H1 (cell line): ENCODE measurements at regions not wholly inside any gene's neighbourhood (a gene's known extent, or its start where the extent isn't known, plus 50 kb on each side); places are given as distances from the start of the nearest gene placed in this dataset.

Experiments
- CTCF ChIA-PET: fragments of 300-600 bp; sonication (Branson Sonifier 250); formaldehyde crosslinking; loops from one replicate; lab custom pipeline; 2021; ENCODE audit not compliant: partially characterized antibody; lab: Charles Lee
- POLR2A ChIA-PET: fragments of 300-600 bp; sonication (Branson Sonifier 250); formaldehyde crosslinking; loops from one replicate; lab custom pipeline; 2021; ENCODE audit warnings: inconsistent platforms; ENCODE audit not compliant: partially characterized antibody; lab: Charles Lee
- DNase-seq, 2 experiments: peaks; one replicate each; pipeline versions ENCODE4 v3.0.0 to v3.0.0-alpha.2; 2010 to 2022; ENCODE audit warnings: low spot score in 2 of 2, low read depth in 1 of 2, mixed read lengths in 1 of 2
- FAIRE-seq: peaks from 2 replicates; lab custom pipeline; 2011; peaks lifted over from hg19 to GRCh38; lab: Jason Lieb, UNC
- H2AFZ ChIP-seq: 2 replicates; pipeline ENCODE4 v1.8.1; 2012; ENCODE audit warnings: low read length, inconsistent platforms
- H2AK5ac ChIP-seq: 2 replicates; pipeline ENCODE4 v1.6.1; 2013; ENCODE audit warnings: low read depth, low read length
- H2BK120ac ChIP-seq: replicated peaks from 2 replicates; pipeline ENCODE3; 2013; ENCODE audit warnings: low read depth, low read length, inconsistent platforms
- H2BK12ac ChIP-seq: 2 replicates; pipeline ENCODE4 v1.6.1; 2013; ENCODE audit warnings: low read depth, low read length
- H2BK15ac ChIP-seq: 2 replicates; pipeline ENCODE4 v1.6.1; 2013; ENCODE audit warnings: low read length
- H2BK20ac ChIP-seq: 2 replicates; pipeline ENCODE4 v1.6.1; 2013; ENCODE audit warnings: low read length
- H2BK5ac ChIP-seq: 2 replicates; pipeline ENCODE4 v1.6.1; 2013; ENCODE audit warnings: low read depth, low read length
- H3K14ac ChIP-seq: 2 replicates; pipeline ENCODE4 v1.6.1; 2013; ENCODE audit warnings: inconsistent platforms; ENCODE audit not compliant: insufficient read length
- H3K18ac ChIP-seq: 2 replicates; pipeline ENCODE4 v1.6.1; 2013; ENCODE audit warnings: low read length; ENCODE audit errors: extremely low read depth
- H3K23ac ChIP-seq: 2 replicates; pipeline ENCODE4 v1.6.1; 2013; ENCODE audit warnings: inconsistent platforms; ENCODE audit not compliant: insufficient read length
- H3K23me2 ChIP-seq: 2 replicates; pipeline ENCODE4 v1.6.1; 2013; ENCODE audit warnings: low read depth, low read length
- H3K27ac ChIP-seq: 2 replicates; pipeline ENCODE4 v1.6.1; 2011; ENCODE audit warnings: low read depth, low read length, inconsistent platforms
- H3K27me3 ChIP-seq, 4 experiments: replicated peaks in 1 of 4; 1 replicate in 1 of 4; 2 replicates in 3 of 4; pipeline versions ENCODE4 v1.6.1 to v1.8.1; 2011 to 2013; ENCODE audit warnings: low read length in 3 of 4, mild to moderate bottlenecking in 3 of 4, inconsistent platforms in 2 of 4, mixed read lengths in 2 of 4, moderate library complexity in 1 of 4; ENCODE audit not compliant: control insufficient read depth in 3 of 4, insufficient read depth in 3 of 4; ENCODE audit errors: extremely low read depth in 1 of 4
- H3K36me3 ChIP-seq, 4 experiments: 2 replicates each; pipeline versions ENCODE4 v1.6.1 to v1.8.1; 2011 to 2013; ENCODE audit warnings: mild to moderate bottlenecking in 4 of 4, low read length in 3 of 4, moderate library complexity in 2 of 4, control low read depth in 1 of 4, inconsistent platforms in 1 of 4; ENCODE audit not compliant: insufficient read depth in 4 of 4, control insufficient read depth in 2 of 4
- H3K4ac ChIP-seq: replicated peaks from 2 replicates; pipeline ENCODE3; 2013; ENCODE audit warnings: low read length, low read depth, mixed read lengths, inconsistent platforms; ENCODE audit not compliant: insufficient read length
- H3K4me1 ChIP-seq, 4 experiments: replicated peaks in 1 of 4; 1 replicate in 1 of 4; 2 replicates in 3 of 4; pipeline versions ENCODE4 v1.6.1 to v1.8.1; 2011 to 2013; ENCODE audit warnings: low read length in 3 of 4, inconsistent platforms in 2 of 4, mixed read lengths in 1 of 4; ENCODE audit not compliant: insufficient read depth in 4 of 4, control insufficient read depth in 3 of 4
- H3K4me2 ChIP-seq, 2 experiments: 2 replicates each; pipeline versions ENCODE4 v1.6.1 to v1.8.1; 2011 to 2013; ENCODE audit warnings: low read depth in 2 of 2, low read length in 2 of 2, control low read depth in 1 of 2, inconsistent platforms in 1 of 2, mild to moderate bottlenecking in 1 of 2; ENCODE audit not compliant: insufficient read depth in 1 of 2
- H3K4me3 ChIP-seq, 4 experiments: fragments of 200-600, 300-600 bp in 1 of 4; sonication (generic), shearing (Covaris generic), sonication (Bioruptor Twin) in 1 of 4; 2 replicates each; pipeline versions ENCODE4 v1.5.1 to v1.8.1; 2011 to 2016; ENCODE audit warnings: low read length in 4 of 4, low read depth in 3 of 4, control low read depth in 2 of 4, inconsistent platforms in 2 of 4, mild to moderate bottlenecking in 2 of 4, mixed read lengths in 1 of 4, moderate library complexity in 1 of 4; ENCODE audit not compliant: insufficient read depth in 2 of 4; ENCODE audit errors: extremely low read depth in 1 of 4
- H3K56ac ChIP-seq: replicated peaks from 2 replicates; pipeline ENCODE3; 2013; ENCODE audit warnings: low read depth, mild to moderate bottlenecking, mixed read lengths, low read length, inconsistent platforms; ENCODE audit not compliant: insufficient read length
- H3K79me1 ChIP-seq: 2 replicates; pipeline ENCODE4 v1.6.1; 2013; ENCODE audit warnings: low read depth, low read length, control low read depth
- H3K79me2 ChIP-seq, 2 experiments: 2 replicates each; pipeline versions ENCODE4 v1.6.1 to v1.8.1; 2012 to 2013; ENCODE audit warnings: low read length in 2 of 2, mild to moderate bottlenecking in 2 of 2, inconsistent platforms in 1 of 2; ENCODE audit not compliant: insufficient read depth in 2 of 2, control insufficient read depth in 1 of 2
- H3K9ac ChIP-seq, 4 experiments: replicated peaks in 1 of 4; 1 replicate in 1 of 4; 2 replicates in 3 of 4; pipeline versions ENCODE4 v1.6.1 to v1.8.1; 2011 to 2013; ENCODE audit warnings: low read depth in 3 of 4, low read length in 3 of 4, control low read depth in 2 of 4, mild to moderate bottlenecking in 2 of 4, moderate library complexity in 2 of 4, inconsistent platforms in 1 of 4; ENCODE audit errors: extremely low read depth in 1 of 4
- H3K9me3 ChIP-seq, 2 experiments: 2 replicates each; pipeline versions ENCODE4 v1.6.1 to v1.8.1; 2012 to 2013; ENCODE audit warnings: mild to moderate bottlenecking in 2 of 2, moderate library complexity in 2 of 2, control low read depth in 1 of 2, inconsistent platforms in 1 of 2, low read depth in 1 of 2, low read length in 1 of 2, mixed read lengths in 1 of 2; ENCODE audit not compliant: insufficient read depth in 2 of 2
- H4K20me1 ChIP-seq, 2 experiments: replicated peaks in 1 of 2; 2 replicates each; pipeline versions ENCODE3 to v1.8.1; 2011 to 2013; ENCODE audit warnings: inconsistent platforms in 2 of 2, low read length in 2 of 2, mild to moderate bottlenecking in 1 of 2; ENCODE audit not compliant: insufficient read depth in 2 of 2, control insufficient read depth in 1 of 2
- H4K5ac ChIP-seq: 2 replicates; pipeline ENCODE4 v1.6.1; 2013; ENCODE audit warnings: low read length, low read depth, mixed read lengths, inconsistent platforms; ENCODE audit not compliant: insufficient read length
- H4K8ac ChIP-seq: 2 replicates; pipeline ENCODE4 v1.8.0; 2013; ENCODE audit warnings: mild to moderate bottlenecking, moderate library complexity, low read length, inconsistent platforms; ENCODE audit not compliant: insufficient read depth; ENCODE audit errors: extremely low read depth
- H4K91ac ChIP-seq: replicated peaks from 2 replicates; pipeline ENCODE3; 2013; ENCODE audit warnings: low read length, mixed read lengths, inconsistent platforms; ENCODE audit not compliant: insufficient read length
- GTF2F1 ChIP-seq: IDR thresholded peaks from 2 replicates; pipeline ENCODE4 v1.6.1; 2012; ENCODE audit warnings: low read depth, low read length, improper control_type of control experiment, borderline replicate concordance
- KDM4A ChIP-seq: IDR thresholded peaks from one replicate; pipeline ENCODE4 v1.7.1; 2012; ENCODE audit warnings: low read depth, mild to moderate bottlenecking, moderate library complexity, low read length, inconsistent platforms; ENCODE audit not compliant: severe bottlenecking
- RAD21 ChIP-seq, 2 experiments: IDR thresholded peaks in 1 of 2; conservative IDR thresholded peaks in 1 of 2; 2 replicates each; pipeline ENCODE4 v1.6.1; 2011; ENCODE audit warnings: low read depth in 2 of 2, low read length in 2 of 2, improper control_type of control experiment in 1 of 2, inconsistent platforms in 1 of 2, mild to moderate bottlenecking in 1 of 2, moderate library complexity in 1 of 2
- WGBS, 2 experiments: shearing (Covaris generic) in 1 of 2; methylation state at CpG; one replicate each; pipeline versions ENCODE4 v1.1.6 to v1.1.7; 2013 to 2015; ENCODE audit warnings: low lambda C conversion rate in 2 of 2, mixed read lengths in 2 of 2, inconsistent platforms in 1 of 2, low coverage in 1 of 2, missing lambda C conversion rate in 1 of 2; ENCODE audit not compliant: insufficient replicate concordance in 2 of 2, insufficient coverage in 1 of 2, insufficient read length in 1 of 2; ENCODE audit errors: extremely low coverage in 1 of 2, missing lambda C conversion rate in 1 of 2; 5-methylcytosine and 5-hydroxymethylcytosine counted together

- DNase-seq, result no peak
- no peak overlapping the region for H2BK20ac ChIP-seq
- H4K5ac ChIP-seq, result no peak overlapping the region
- no peak overlapping the region for H2AK5ac ChIP-seq
- H3K56ac ChIP-seq, result no peak overlapping the region
- H3K18ac ChIP-seq, result no peak overlapping the region
- no peaks in the 10 kb centered on the region for H3K9me3 ChIP-seq
- no peak overlapping the region for H3K4me2 ChIP-seq
- no peak overlapping the region for H2BK5ac ChIP-seq
- H3K4me1 ChIP-seq, result no peaks in the 10 kb centered on the region
- ChIA-PET CTCF (interaction anchor here (0.8 to 10.9 kb wide), 4 partner anchors 12 to 203 kb away, joined by 3 to 201 read pairs (median 19); no protein-coding TSS in a partner anchor), POLR2A (no interaction called here)
- no peak overlapping the region for H3K23ac ChIP-seq
- no peak overlapping the region for H2BK15ac ChIP-seq
- H3K36me3 ChIP-seq, result no peaks in the 10 kb centered on the region
- H3K79me2 ChIP-seq, result no peaks in the 10 kb centered on the region
- H3K27me3 ChIP-seq, result peaks cover 0 to 1% (median 0%) of the 10 kb centered on the region in 4 experiments; a peak in 1 of 7 replicates
- no peaks in the 10 kb centered on the region for H4K20me1 ChIP-seq
- no peak overlapping the region for H4K8ac ChIP-seq
- TF ChIP-seq RAD21 (IDR thresholded peaks at IDR 0.05 in 1 of 2, conservative IDR thresholded peaks at IDR 0.05 in 1 of 2; ENCODE audit: low read depth in 2 of 2, low read length in 2 of 2) (peak; percentile 28 to 37; a peak in 3 of 4 replicates), KDM4A (no peak), GTF2F1 (no peak)
- TF ChIP-seq, all 59 proteins: peak for 1
- Histone ChIP-seq H3K79me1 (no peaks in the 10 kb centered on the region), H2AFZ (no peak overlapping the region), H2BK120ac (no peak overlapping the region), H3K27ac (no peak overlapping the region), H3K4me3 (no peak overlapping the region), H3K9ac (no peak overlapping the region), H3K23me2 (no peaks in the 10 kb centered on the region), H3K14ac (no peak overlapping the region), H3K4ac (no peak overlapping the region), H2BK12ac (no peak overlapping the region), H4K91ac (no peak overlapping the region)
- no peak for FAIRE-seq
- WGBS, 2 experiments, result 80% methylated on average over 2 of the region's 2 CpGs; no CpG with 5 or more reads in 1 of the 2 experiments
Observed at GRCh38 chr11:30131535-30131934, 99.3 kb upstream of the FSHB start.
